H9 (cell line): ENCODE measurements at regions not wholly inside any gene's neighbourhood (a gene's known extent, or its start where the extent isn't known, plus 50 kb on each side); places are given as distances from the start of the nearest gene placed in this dataset.

Source experiments
- DNase-seq: peaks from one replicate; pipeline ENCODE4 v3.0.0-alpha.2; 2017
- H2AFZ ChIP-seq: one replicate; pipeline ENCODE4 v1.6.1; 2013; ENCODE audit warnings: mild to moderate bottlenecking, low read length, control low read depth, moderate library complexity
- H2AK5ac ChIP-seq: 2 replicates; pipeline ENCODE4 v1.6.1; 2013; ENCODE audit warnings: low read length, control low read depth, mixed read lengths; ENCODE audit not compliant: insufficient read length
- H2BK120ac ChIP-seq: one replicate; pipeline ENCODE4 v1.6.1; 2013; ENCODE audit warnings: low read depth, mild to moderate bottlenecking, low read length, control low read depth, inconsistent platforms; ENCODE audit not compliant: poor library complexity, severe bottlenecking
- H2BK12ac ChIP-seq: 2 replicates; pipeline ENCODE4 v1.6.1; 2013; ENCODE audit warnings: low read length, control low read depth, mixed read lengths, low read depth; ENCODE audit not compliant: insufficient read length
- H2BK15ac ChIP-seq: 2 replicates; pipeline ENCODE4 v1.6.1; 2013; ENCODE audit warnings: low read depth, low read length, control low read depth
- H2BK20ac ChIP-seq: one replicate; pipeline ENCODE4 v1.6.1; 2013; ENCODE audit warnings: low read depth, mild to moderate bottlenecking, low read length, control low read depth, inconsistent platforms; ENCODE audit not compliant: poor library complexity, severe bottlenecking
- H2BK5ac ChIP-seq: 2 replicates; pipeline ENCODE4 v1.6.1; 2013; ENCODE audit warnings: low read length, control low read depth, mixed read lengths; ENCODE audit not compliant: insufficient read length
- H3K14ac ChIP-seq: 2 replicates; pipeline ENCODE4 v1.6.1; 2013; ENCODE audit warnings: low read length, control low read depth; ENCODE audit not compliant: insufficient read depth
- H3K18ac ChIP-seq: 2 replicates; pipeline ENCODE4 v1.6.1; 2013; ENCODE audit warnings: low read depth, mild to moderate bottlenecking, mixed read lengths, low read length, control low read depth; ENCODE audit not compliant: insufficient read length
- H3K23ac ChIP-seq: 2 replicates; pipeline ENCODE4 v1.6.1; 2013; ENCODE audit warnings: low read length, control low read depth, mixed read lengths, low read depth; ENCODE audit not compliant: insufficient read length
- H3K23me2 ChIP-seq: 2 replicates; pipeline ENCODE4 v1.6.1; 2013; ENCODE audit warnings: low read depth, mild to moderate bottlenecking, mixed read lengths, low read length, control low read depth; ENCODE audit not compliant: insufficient read length, poor library complexity, severe bottlenecking
- H3K27ac ChIP-seq: 2 replicates; pipeline ENCODE4 v1.5.1; 2013; ENCODE audit warnings: low read length, control low read depth, mixed read lengths, low read depth; ENCODE audit not compliant: insufficient read length
- H3K27me3 ChIP-seq: 2 replicates; pipeline ENCODE4 v1.6.1; 2013; ENCODE audit warnings: low read length, control low read depth, inconsistent platforms; ENCODE audit not compliant: insufficient read depth
- H3K4ac ChIP-seq: 2 replicates; pipeline ENCODE4 v1.6.1; 2013; ENCODE audit warnings: low read depth, mild to moderate bottlenecking, control low read depth, inconsistent platforms, low read length, moderate library complexity
- H3K4me1 ChIP-seq: 2 replicates; pipeline ENCODE4 v1.6.1; 2013; ENCODE audit warnings: low read length, control low read depth, inconsistent platforms; ENCODE audit not compliant: insufficient read depth
- H3K4me2 ChIP-seq: 2 replicates; pipeline ENCODE4 v1.6.1; 2013; ENCODE audit warnings: low read length, control low read depth, mixed read lengths; ENCODE audit not compliant: insufficient read length, insufficient read depth
- H3K56ac ChIP-seq: 2 replicates; pipeline ENCODE4 v1.6.1; 2013; ENCODE audit warnings: low read depth, mild to moderate bottlenecking, mixed read lengths, low read length, control low read depth; ENCODE audit not compliant: insufficient read length
- H3K79me1 ChIP-seq: 2 replicates; pipeline ENCODE4 v1.6.1; 2013; ENCODE audit warnings: low read depth, mild to moderate bottlenecking, moderate library complexity, low read length, control low read depth, inconsistent platforms; ENCODE audit not compliant: insufficient read depth, poor library complexity, severe bottlenecking
- H3K79me2 ChIP-seq: 2 replicates; pipeline ENCODE4 v1.6.1; 2013; ENCODE audit warnings: low read length, control low read depth, inconsistent platforms; ENCODE audit not compliant: insufficient read depth
- H3K9ac ChIP-seq: 2 replicates; pipeline ENCODE4 v1.6.1; 2013; ENCODE audit warnings: low read length, control low read depth, mixed read lengths; ENCODE audit not compliant: insufficient read length; ENCODE audit errors: extremely low read depth
- H3K9me3 ChIP-seq: one replicate; pipeline ENCODE4 v1.6.1; 2013; ENCODE audit warnings: low read depth, low read length, inconsistent platforms; ENCODE audit not compliant: control insufficient read depth
- H3T11ph ChIP-seq: one replicate; pipeline ENCODE4 v1.6.1; 2013; ENCODE audit warnings: mild to moderate bottlenecking, low read length, control low read depth, inconsistent platforms
- H4K20me1 ChIP-seq: one replicate; pipeline ENCODE4 v1.6.1; 2013; ENCODE audit not compliant: control insufficient read depth, insufficient read length, insufficient read depth
- H4K5ac ChIP-seq: 2 replicates; pipeline ENCODE4 v1.6.1; 2013; ENCODE audit warnings: low read depth, mild to moderate bottlenecking, mixed read lengths, low read length, control low read depth; ENCODE audit not compliant: insufficient read length
- H4K8ac ChIP-seq: replicated peaks from 2 replicates; pipeline ENCODE4 v1.6.1; 2013; ENCODE audit warnings: low read length, control low read depth, mixed read lengths, low read depth; ENCODE audit not compliant: insufficient read length
- H4K91ac ChIP-seq: 2 replicates; pipeline ENCODE4 v1.6.1; 2013; ENCODE audit warnings: low read depth, mild to moderate bottlenecking, moderate library complexity, mixed read lengths, low read length, control low read depth; ENCODE audit not compliant: insufficient read length
- H3K27ac Mint-ChIP-seq, 3 experiments: 2 replicates in 2 of 3; 3 replicates in 1 of 3; pipeline ENCODE4 v1.8.0; 2020 to 2021; ENCODE audit warnings: mixed read lengths in 3 of 3, mild to moderate bottlenecking in 1 of 3, moderate library complexity in 1 of 3
- H3K27me3 Mint-ChIP-seq: 2 replicates; pipeline ENCODE4 v1.8.0; 2021; ENCODE audit warnings: low read depth, mild to moderate bottlenecking, moderate library complexity, mixed read lengths
- H3K36me3 Mint-ChIP-seq, 3 experiments: 2 replicates in 2 of 3; 3 replicates in 1 of 3; pipeline ENCODE4 v1.8.0; 2020 to 2021; ENCODE audit warnings: low read depth in 3 of 3, mixed read lengths in 3 of 3; ENCODE audit not compliant: insufficient read depth in 1 of 3
- H3K4me1 Mint-ChIP-seq, 2 experiments: 2 replicates each; pipeline ENCODE4 v1.8.0; 2020; ENCODE audit warnings: mixed read lengths in 2 of 2
- H3K4me3 Mint-ChIP-seq, 2 experiments: 2 replicates in 1 of 2; 3 replicates in 1 of 2; pipeline ENCODE4 v1.8.0; 2020 to 2021; ENCODE audit warnings: mild to moderate bottlenecking in 2 of 2, mixed read lengths in 2 of 2, moderate library complexity in 1 of 2
- H3K9me3 Mint-ChIP-seq, 2 experiments: 2 replicates in 1 of 2; 3 replicates in 1 of 2; pipeline ENCODE4 v1.8.0; 2020; ENCODE audit warnings: mild to moderate bottlenecking in 2 of 2, mixed read lengths in 2 of 2, moderate library complexity in 1 of 2
- WGBS: extraction: QIAGEN DNeasy Blood & Tissue Kit; methylation state at CpG from one replicate; pipeline ENCODE4 v1.1.7; 2013; ENCODE audit warnings: missing lambda C conversion rate, low lambda C conversion rate, mixed read lengths; ENCODE audit not compliant: insufficient read length; ENCODE audit errors: extremely low coverage; 5-methylcytosine and 5-hydroxymethylcytosine counted together
- TF ChIP-seq, protein P1 (sequence below): fragments of 200-600 bp; sonication (generic); conservative IDR thresholded peaks from 3 replicates; pipeline ENCODE4 v1.8.0; 2021; ENCODE audit warnings: antibody characterized with exemption, mild to moderate bottlenecking

DNA sequence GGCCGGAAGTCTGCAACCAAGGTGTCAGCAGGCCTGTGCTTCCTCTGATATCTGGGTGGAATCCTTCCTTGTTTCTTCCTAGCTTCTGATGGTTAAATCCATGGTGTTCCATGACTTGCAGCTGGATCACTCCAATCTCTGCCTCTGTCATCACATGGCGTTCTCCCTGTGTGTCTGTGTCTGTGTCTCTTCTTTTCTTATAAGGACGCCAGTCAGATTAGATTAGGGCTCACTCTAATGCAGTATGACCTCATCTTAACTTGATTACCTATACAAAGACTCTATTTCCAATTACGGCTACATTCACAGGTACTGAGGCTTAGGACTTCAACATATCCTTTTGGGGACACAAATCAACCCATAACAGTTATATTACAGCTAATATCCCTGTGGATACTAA is 70.3 kb upstream of the FAM3C start:
- no peak overlapping the region for H3K4me2 ChIP-seq
- no peak overlapping the region for H2BK15ac ChIP-seq
- no peak overlapping the region for H3K9ac ChIP-seq
- no peak overlapping the region for H2BK20ac ChIP-seq
- no peak overlapping the region for H2BK5ac ChIP-seq
- TF ChIP-seq, protein P1, sequence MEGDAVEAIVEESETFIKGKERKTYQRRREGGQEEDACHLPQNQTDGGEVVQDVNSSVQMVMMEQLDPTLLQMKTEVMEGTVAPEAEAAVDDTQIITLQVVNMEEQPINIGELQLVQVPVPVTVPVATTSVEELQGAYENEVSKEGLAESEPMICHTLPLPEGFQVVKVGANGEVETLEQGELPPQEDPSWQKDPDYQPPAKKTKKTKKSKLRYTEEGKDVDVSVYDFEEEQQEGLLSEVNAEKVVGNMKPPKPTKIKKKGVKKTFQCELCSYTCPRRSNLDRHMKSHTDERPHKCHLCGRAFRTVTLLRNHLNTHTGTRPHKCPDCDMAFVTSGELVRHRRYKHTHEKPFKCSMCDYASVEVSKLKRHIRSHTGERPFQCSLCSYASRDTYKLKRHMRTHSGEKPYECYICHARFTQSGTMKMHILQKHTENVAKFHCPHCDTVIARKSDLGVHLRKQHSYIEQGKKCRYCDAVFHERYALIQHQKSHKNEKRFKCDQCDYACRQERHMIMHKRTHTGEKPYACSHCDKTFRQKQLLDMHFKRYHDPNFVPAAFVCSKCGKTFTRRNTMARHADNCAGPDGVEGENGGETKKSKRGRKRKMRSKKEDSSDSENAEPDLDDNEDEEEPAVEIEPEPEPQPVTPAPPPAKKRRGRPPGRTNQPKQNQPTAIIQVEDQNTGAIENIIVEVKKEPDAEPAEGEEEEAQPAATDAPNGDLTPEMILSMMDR = no peak
- H3K27me3 ChIP-seq = no peaks in the 10 kb centered on the region
- H3T11ph ChIP-seq = no peak overlapping the region
- no peaks in the 10 kb centered on the region for H3K9me3 ChIP-seq
- no peaks in the 10 kb centered on the region for H3K79me2 ChIP-seq
- no peak overlapping the region for H3K14ac ChIP-seq
- DNase-seq = no peak
- H4K91ac ChIP-seq = no peak overlapping the region
- no peaks in the 10 kb centered on the region for H3K4me1 ChIP-seq
- no peaks in the 10 kb centered on the region for H3K9me3 Mint-ChIP-seq
- H4K20me1 ChIP-seq = no peaks in the 10 kb centered on the region
- H3K27me3 Mint-ChIP-seq = no peaks in the 10 kb centered on the region
- H3K18ac ChIP-seq = no peak overlapping the region
- H2AFZ ChIP-seq = no peak overlapping the region
- H3K56ac ChIP-seq = no peak overlapping the region
- no peak overlapping the region for H2BK12ac ChIP-seq
- no peak overlapping the region for H4K8ac ChIP-seq
- no peak overlapping the region for H3K4me3 Mint-ChIP-seq
- no peak overlapping the region for H2BK120ac ChIP-seq
- H2AK5ac ChIP-seq = no peak overlapping the region
- H3K79me1 ChIP-seq = no peaks in the 10 kb centered on the region
- H4K5ac ChIP-seq = no peak overlapping the region
- no CpG with 5 or more reads among the region's 4 CpGs for WGBS
- H3K27ac Mint-ChIP-seq = no peak overlapping the region
- no peak overlapping the region for H3K23ac ChIP-seq
- H3K23me2 ChIP-seq = no peaks in the 10 kb centered on the region
- H3K4ac ChIP-seq = no peak overlapping the region
- H3K4me1 Mint-ChIP-seq = peaks cover 11 to 14% of the 10 kb centered on the region in 2 experiments
- H3K36me3 Mint-ChIP-seq = no peaks in the 10 kb centered on the region
- H3K27ac ChIP-seq = no peak overlapping the region
